Caki2 (cell line): ENCODE measurements at regions not wholly inside any gene's neighbourhood (a gene's known extent, or its start where the extent isn't known, plus 50 kb on each side); places are given as distances from the start of the nearest gene placed in this dataset.

ENCODE experiments used
- DNase-seq: peaks from one replicate; pipeline ENCODE4 v3.0.0-alpha.2; 2015; ENCODE audit warnings: low read depth
- in situ Hi-C: cut with HindIII; loops from 2 replicates; pipeline ENCODE4 v1.10.0; 2016; ENCODE audit warnings: low sequenced_read_pairs, low pct_unique_long_range_greater_than_20kb, mixed read lengths

- DNase-seq: peak; percentile 94
- in situ Hi-C loops: no loop called here
Observed at GRCh38 chr2:47269316-47270232, 93.3 kb upstream of the CALM2 start.

GRCh38 chr2:47267711-47268086, 91.4 kb upstream of the CALM2 start:
- DNase-seq: no peak
- in situ Hi-C loops: no loop called here

GRCh38 chr2:47266939-47267710, 90.8 kb upstream of the CALM2 start:
- in situ Hi-C loops: no loop called here
- DNase-seq: no peak

- no peak for DNase-seq
- in situ Hi-C loops: no loop called here
Observed at GRCh38 chr2:47265751-47266231, 89.5 kb upstream of the CALM2 start.

GRCh38 chr2:47265158-47265557, 88.8 kb upstream of the CALM2 start:
- DNase-seq: no peak
- in situ Hi-C loops: no loop called here

- in situ Hi-C loops: no loop called here
- no peak for DNase-seq
Observed at GRCh38 chr2:47264686-47265085, 88.4 kb upstream of the CALM2 start.

- in situ Hi-C loops: no loop called here
- no peak for DNase-seq
Observed at GRCh38 chr2:47264143-47264542, 87.8 kb upstream of the CALM2 start.

GRCh38 chr2:47262657-47263056, 86.3 kb upstream of the CALM2 start:
- DNase-seq: no peak
- in situ Hi-C loops: no loop called here

GRCh38 chr2:47260971-47261370, 84.7 kb upstream of the CALM2 start:
- in situ Hi-C loops: no loop called here
- no peak for DNase-seq

GRCh38 chr2:47259829-47260228, 83.5 kb upstream of the CALM2 start:
- in situ Hi-C loops: no loop called here

GRCh38 chr2:47257946-47258348, 81.6 kb upstream of the CALM2 start:
- no peak for DNase-seq
- in situ Hi-C loops: no loop called here

More at GRCh38 chr2:47259829-47260228, 83.5 kb upstream of the CALM2 start:
- no peak for DNase-seq

- in situ Hi-C loops: no loop called here
- DNase-seq: no peak
Observed at GRCh38 chr2:47256416-47257087, 80.2 kb upstream of the CALM2 start.

GRCh38 chr2:47255794-47256193, 79.5 kb upstream of the CALM2 start:
- DNase-seq: no peak
- in situ Hi-C loops: no loop called here

GRCh38 chr2:47254464-47254863, 78.2 kb upstream of the CALM2 start:
- in situ Hi-C loops: no loop called here

GRCh38 chr2:47253447-47253846, 77.1 kb upstream of the CALM2 start:
- in situ Hi-C loops: no loop called here
- no peak for DNase-seq

More at GRCh38 chr2:47254464-47254863, 78.2 kb upstream of the CALM2 start:
- no peak for DNase-seq

GRCh38 chr2:47251404-47251675, 75.0 kb upstream of the CALM2 start:
- in situ Hi-C loops: no loop called here
- DNase-seq: peak; percentile 32

GRCh38 chr2:47250586-47251403, 74.5 kb upstream of the CALM2 start:
- DNase-seq: peak; percentile 43
- in situ Hi-C loops: no loop called here

- DNase-seq: no peak
- in situ Hi-C loops: no loop called here
Observed at GRCh38 chr2:47249931-47250330, 73.6 kb upstream of the CALM2 start.
